HCT116 (cell line): ENCODE measurements at regions not wholly inside any gene's neighbourhood (a gene's known extent, or its start where the extent isn't known, plus 50 kb on each side); places are given as distances from the start of the nearest gene placed in this dataset.

ENCODE experiments used
- EZH2 ChIP-seq: fragments of 200-600 bp; sonication (generic); IDR thresholded peaks from 2 replicates; pipeline ENCODE4 v1.6.1; 2017; ENCODE audit warnings: antibody characterized with exemption, mixed run types
- JUND ChIP-seq: IDR thresholded peaks from 2 replicates; pipeline ENCODE4 v1.6.1; 2012
- POLR2A ChIP-seq: IDR thresholded peaks from 2 replicates; pipeline ENCODE4 v1.7.0; 2011; ENCODE audit warnings: borderline replicate concordance; ENCODE audit not compliant: insufficient read depth, insufficient read length; ENCODE audit errors: extremely low read depth
- POLR2AphosphoS5 ChIP-seq: IDR thresholded peaks from 2 replicates; pipeline ENCODE4 v1.6.1; 2011; ENCODE audit warnings: mild to moderate bottlenecking, low read depth, low read length, moderate library complexity
- SIN3A ChIP-seq: IDR thresholded peaks from 2 replicates; pipeline ENCODE4 v1.6.1; 2012; ENCODE audit warnings: low read depth
- YY1 ChIP-seq: IDR thresholded peaks from 2 replicates; pipeline ENCODE4 v1.6.1; 2011; ENCODE audit warnings: low read length, low read depth, moderate library complexity, mild to moderate bottlenecking; ENCODE audit not compliant: insufficient replicate concordance; ENCODE audit errors: extremely low read depth
- ZNF274 ChIP-seq: fragments of 200-500 bp; sonication (Bioruptor generic); IDR thresholded peaks from 2 replicates; pipeline ENCODE4 v1.6.1; 2014; ENCODE audit warnings: mild to moderate bottlenecking, low read depth, low read length, inconsistent platforms
- TF ChIP-seq, protein P1 (sequence below): IDR thresholded peaks from 2 replicates; pipeline ENCODE4 v1.6.1; 2012
- TF ChIP-seq, protein P2 (sequence below), 3 experiments: fragments of 200-600 bp in 1 of 3; sonication (generic) in 1 of 3; IDR thresholded peaks in 2 of 3; conservative IDR thresholded peaks in 1 of 3; 2 replicates each; pipeline ENCODE4 v1.5.1; 2012 to 2017; ENCODE audit warnings: low read depth in 2 of 3, low read length in 2 of 3, antibody characterized with exemption in 1 of 3, borderline replicate concordance in 1 of 3, control low read depth in 1 of 3, mild to moderate bottlenecking in 1 of 3, mixed read lengths in 1 of 3, mixed run types in 1 of 3, moderate library complexity in 1 of 3; ENCODE audit not compliant: insufficient read depth in 1 of 3
- TF ChIP-seq, protein P3 (sequence below): IDR thresholded peaks from 2 replicates; pipeline ENCODE4 v1.6.1; 2012; ENCODE audit warnings: low read depth
- TF ChIP-seq, protein P4 (sequence below): IDR thresholded peaks from 2 replicates; pipeline ENCODE4 v1.6.1; 2011; ENCODE audit warnings: mild to moderate bottlenecking, low read length, moderate library complexity; ENCODE audit not compliant: insufficient replicate concordance; ENCODE audit errors: extremely low read depth

DNA sequence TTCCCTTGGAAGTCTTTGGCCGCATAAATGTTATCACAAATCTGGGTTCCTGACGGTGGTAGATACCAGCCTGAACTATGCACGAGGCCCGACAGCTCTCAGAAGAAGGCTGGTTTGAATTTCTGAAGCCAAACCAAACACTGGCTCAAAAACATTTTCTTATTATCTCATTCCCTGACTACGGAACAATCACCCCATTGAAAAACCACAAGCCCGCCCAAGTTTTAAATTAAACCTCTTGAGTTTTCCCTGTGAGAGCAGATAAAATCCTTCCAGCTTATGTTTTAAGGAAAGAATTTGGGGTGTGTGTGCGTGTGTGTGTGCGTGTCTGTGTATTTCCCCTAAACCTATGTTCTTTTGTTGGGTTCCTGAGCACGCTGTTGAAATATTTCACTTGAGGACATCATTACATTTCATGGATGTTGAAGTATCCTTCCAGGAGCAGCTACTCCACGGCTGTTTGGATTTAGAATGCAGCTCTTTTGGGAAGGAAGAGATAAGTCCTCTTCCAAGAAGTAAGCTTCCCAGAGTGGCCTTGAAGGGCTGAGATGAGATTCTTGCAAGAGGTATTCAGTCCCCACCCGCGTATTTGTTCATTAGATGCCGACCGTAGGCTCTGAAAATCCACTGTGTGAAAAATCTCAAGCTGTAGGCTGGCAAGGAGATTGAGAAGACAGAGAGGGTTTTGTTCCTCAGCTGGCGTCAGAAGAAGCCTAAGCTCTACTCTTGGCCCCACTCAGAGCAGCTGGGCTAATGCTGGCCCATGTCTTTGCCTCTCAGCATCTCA lies 131.0 kb upstream of the NCOR2 start:
- TF ChIP-seq, protein P1, sequence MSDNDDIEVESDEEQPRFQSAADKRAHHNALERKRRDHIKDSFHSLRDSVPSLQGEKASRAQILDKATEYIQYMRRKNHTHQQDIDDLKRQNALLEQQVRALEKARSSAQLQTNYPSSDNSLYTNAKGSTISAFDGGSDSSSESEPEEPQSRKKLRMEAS, result no peak
- TF ChIP-seq YY1, result no peak
- TF ChIP-seq, protein P2, sequence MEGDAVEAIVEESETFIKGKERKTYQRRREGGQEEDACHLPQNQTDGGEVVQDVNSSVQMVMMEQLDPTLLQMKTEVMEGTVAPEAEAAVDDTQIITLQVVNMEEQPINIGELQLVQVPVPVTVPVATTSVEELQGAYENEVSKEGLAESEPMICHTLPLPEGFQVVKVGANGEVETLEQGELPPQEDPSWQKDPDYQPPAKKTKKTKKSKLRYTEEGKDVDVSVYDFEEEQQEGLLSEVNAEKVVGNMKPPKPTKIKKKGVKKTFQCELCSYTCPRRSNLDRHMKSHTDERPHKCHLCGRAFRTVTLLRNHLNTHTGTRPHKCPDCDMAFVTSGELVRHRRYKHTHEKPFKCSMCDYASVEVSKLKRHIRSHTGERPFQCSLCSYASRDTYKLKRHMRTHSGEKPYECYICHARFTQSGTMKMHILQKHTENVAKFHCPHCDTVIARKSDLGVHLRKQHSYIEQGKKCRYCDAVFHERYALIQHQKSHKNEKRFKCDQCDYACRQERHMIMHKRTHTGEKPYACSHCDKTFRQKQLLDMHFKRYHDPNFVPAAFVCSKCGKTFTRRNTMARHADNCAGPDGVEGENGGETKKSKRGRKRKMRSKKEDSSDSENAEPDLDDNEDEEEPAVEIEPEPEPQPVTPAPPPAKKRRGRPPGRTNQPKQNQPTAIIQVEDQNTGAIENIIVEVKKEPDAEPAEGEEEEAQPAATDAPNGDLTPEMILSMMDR (IDR thresholded peaks at IDR 0.05 in 2 of 3, conservative IDR thresholded peaks at IDR 0.05 in 1 of 3; ENCODE audit: borderline replicate concordance in 1 of 3, insufficient read depth in 1 of 3, low read depth in 2 of 3, low read length in 2 of 3), result no peak
- TF ChIP-seq, protein P3, sequence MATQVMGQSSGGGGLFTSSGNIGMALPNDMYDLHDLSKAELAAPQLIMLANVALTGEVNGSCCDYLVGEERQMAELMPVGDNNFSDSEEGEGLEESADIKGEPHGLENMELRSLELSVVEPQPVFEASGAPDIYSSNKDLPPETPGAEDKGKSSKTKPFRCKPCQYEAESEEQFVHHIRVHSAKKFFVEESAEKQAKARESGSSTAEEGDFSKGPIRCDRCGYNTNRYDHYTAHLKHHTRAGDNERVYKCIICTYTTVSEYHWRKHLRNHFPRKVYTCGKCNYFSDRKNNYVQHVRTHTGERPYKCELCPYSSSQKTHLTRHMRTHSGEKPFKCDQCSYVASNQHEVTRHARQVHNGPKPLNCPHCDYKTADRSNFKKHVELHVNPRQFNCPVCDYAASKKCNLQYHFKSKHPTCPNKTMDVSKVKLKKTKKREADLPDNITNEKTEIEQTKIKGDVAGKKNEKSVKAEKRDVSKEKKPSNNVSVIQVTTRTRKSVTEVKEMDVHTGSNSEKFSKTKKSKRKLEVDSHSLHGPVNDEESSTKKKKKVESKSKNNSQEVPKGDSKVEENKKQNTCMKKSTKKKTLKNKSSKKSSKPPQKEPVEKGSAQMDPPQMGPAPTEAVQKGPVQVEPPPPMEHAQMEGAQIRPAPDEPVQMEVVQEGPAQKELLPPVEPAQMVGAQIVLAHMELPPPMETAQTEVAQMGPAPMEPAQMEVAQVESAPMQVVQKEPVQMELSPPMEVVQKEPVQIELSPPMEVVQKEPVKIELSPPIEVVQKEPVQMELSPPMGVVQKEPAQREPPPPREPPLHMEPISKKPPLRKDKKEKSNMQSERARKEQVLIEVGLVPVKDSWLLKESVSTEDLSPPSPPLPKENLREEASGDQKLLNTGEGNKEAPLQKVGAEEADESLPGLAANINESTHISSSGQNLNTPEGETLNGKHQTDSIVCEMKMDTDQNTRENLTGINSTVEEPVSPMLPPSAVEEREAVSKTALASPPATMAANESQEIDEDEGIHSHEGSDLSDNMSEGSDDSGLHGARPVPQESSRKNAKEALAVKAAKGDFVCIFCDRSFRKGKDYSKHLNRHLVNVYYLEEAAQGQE, result no peak
- no peak for TF ChIP-seq EZH2
- no peak for TF ChIP-seq POLR2A
- TF ChIP-seq POLR2AphosphoS5, result no peak
- TF ChIP-seq, protein P4, sequence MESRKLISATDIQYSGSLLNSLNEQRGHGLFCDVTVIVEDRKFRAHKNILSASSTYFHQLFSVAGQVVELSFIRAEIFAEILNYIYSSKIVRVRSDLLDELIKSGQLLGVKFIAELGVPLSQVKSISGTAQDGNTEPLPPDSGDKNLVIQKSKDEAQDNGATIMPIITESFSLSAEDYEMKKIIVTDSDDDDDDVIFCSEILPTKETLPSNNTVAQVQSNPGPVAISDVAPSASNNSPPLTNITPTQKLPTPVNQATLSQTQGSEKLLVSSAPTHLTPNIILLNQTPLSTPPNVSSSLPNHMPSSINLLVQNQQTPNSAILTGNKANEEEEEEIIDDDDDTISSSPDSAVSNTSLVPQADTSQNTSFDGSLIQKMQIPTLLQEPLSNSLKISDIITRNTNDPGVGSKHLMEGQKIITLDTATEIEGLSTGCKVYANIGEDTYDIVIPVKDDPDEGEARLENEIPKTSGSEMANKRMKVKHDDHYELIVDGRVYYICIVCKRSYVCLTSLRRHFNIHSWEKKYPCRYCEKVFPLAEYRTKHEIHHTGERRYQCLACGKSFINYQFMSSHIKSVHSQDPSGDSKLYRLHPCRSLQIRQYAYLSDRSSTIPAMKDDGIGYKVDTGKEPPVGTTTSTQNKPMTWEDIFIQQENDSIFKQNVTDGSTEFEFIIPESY, result no peak
- no peak for TF ChIP-seq ZNF274
- TF ChIP-seq JUND, result no peak
- TF ChIP-seq SIN3A, result no peak
